ENCODE measurements at regions not wholly inside any gene's neighbourhood (a gene's known extent, or its start where the extent isn't known, plus 50 kb on each side); places are given as distances from the start of the nearest gene placed in this dataset.
"Not testable (repeated sequence)": the region's sequence is repeated elsewhere in the genome, so short reads cannot be mapped to it uniquely, and the experiment has no call there.

- not testable (repeated sequence) for H3K27me3 Mint-ChIP-seq; H3K27ac Mint-ChIP-seq; DNase-seq (ENCODE audit: extremely low spot score, unreplicated experiment); H3K4me3 Mint-ChIP-seq; H3K9me3 Mint-ChIP-seq; H3K4me1 Mint-ChIP-seq (ENCODE audit: unreplicated experiment); H3K36me3 Mint-ChIP-seq
These were observed 174.8 kb downstream of the COL12A1 start for GRCh38 chr6:75031102-75031501.

GRCh38 chr6:75029333-75029732 lies 176.5 kb downstream of the COL12A1 start:
- DNase-seq (ENCODE audit: extremely low spot score, unreplicated experiment), result no peak
- no peak overlapping the region for H3K27ac Mint-ChIP-seq
- H3K4me3 Mint-ChIP-seq, result no peak overlapping the region
- H3K36me3 Mint-ChIP-seq, result no peaks in the 10 kb centered on the region
- no peaks in the 10 kb centered on the region for H3K4me1 Mint-ChIP-seq (ENCODE audit: unreplicated experiment)
- TF ChIP-seq, protein P1, sequence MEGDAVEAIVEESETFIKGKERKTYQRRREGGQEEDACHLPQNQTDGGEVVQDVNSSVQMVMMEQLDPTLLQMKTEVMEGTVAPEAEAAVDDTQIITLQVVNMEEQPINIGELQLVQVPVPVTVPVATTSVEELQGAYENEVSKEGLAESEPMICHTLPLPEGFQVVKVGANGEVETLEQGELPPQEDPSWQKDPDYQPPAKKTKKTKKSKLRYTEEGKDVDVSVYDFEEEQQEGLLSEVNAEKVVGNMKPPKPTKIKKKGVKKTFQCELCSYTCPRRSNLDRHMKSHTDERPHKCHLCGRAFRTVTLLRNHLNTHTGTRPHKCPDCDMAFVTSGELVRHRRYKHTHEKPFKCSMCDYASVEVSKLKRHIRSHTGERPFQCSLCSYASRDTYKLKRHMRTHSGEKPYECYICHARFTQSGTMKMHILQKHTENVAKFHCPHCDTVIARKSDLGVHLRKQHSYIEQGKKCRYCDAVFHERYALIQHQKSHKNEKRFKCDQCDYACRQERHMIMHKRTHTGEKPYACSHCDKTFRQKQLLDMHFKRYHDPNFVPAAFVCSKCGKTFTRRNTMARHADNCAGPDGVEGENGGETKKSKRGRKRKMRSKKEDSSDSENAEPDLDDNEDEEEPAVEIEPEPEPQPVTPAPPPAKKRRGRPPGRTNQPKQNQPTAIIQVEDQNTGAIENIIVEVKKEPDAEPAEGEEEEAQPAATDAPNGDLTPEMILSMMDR (conservative IDR thresholded peaks at IDR 0.05), result no peak
- H3K9me3 Mint-ChIP-seq, result no peaks in the 10 kb centered on the region
- H3K27me3 Mint-ChIP-seq, result peaks cover 7% of the 10 kb centered on the region

DNA sequence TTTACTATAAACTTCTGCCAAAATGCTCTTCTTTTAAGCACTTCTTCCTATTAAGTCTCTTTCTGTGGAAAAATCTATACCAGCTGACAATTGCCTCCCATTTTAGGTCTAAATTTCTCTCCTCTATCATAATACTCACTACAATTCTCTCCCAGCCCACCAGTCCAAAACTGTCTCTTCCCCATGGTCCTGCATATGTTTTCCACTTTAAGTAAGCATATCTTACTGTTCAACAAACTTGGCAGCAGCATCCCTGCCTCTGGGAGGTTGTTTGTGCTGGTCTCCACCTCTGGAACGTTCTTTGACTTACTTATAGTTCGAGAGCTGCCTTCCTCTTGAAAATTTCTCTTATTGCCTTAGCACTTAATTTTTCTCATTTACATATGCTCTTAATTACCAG lies 180.5 kb downstream of the COL12A1 start:
- TF ChIP-seq, protein P1 (conservative IDR thresholded peaks at IDR 0.05), result no peak
- DNase-seq (ENCODE audit: extremely low spot score, unreplicated experiment), result no peak
- no peaks in the 10 kb centered on the region for H3K36me3 Mint-ChIP-seq
- no peaks in the 10 kb centered on the region for H3K9me3 Mint-ChIP-seq
- peaks cover 4% of the 10 kb centered on the region for H3K27me3 Mint-ChIP-seq
- H3K4me1 Mint-ChIP-seq (ENCODE audit: unreplicated experiment), result no peaks in the 10 kb centered on the region
- H3K4me3 Mint-ChIP-seq, result no peak overlapping the region
- no peak overlapping the region for H3K27ac Mint-ChIP-seq

DNA sequence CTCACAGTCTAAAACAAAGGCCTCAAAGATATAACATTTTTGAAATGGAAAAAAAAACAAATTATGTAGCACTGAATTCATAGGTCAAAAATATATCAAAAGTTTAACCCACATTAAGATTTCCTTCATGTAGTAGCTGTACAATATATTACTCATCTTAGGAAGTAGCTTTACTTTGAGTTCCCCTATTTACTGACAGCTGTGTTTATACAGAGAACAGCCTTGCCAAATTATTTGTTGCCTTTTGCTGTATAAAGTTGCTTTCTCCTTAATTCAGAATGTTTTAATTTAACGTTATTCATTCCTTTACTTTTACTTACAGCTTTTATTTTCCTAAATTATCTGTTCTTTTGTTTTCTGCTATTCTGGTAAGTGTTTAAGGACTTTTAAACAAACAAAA lies 181.0 kb downstream of the COL12A1 start:
- Mint-ChIP-seq H3K27me3 (peaks cover 4% of the 10 kb centered on the region), H3K4me1 (ENCODE audit: unreplicated experiment) (no peaks in the 10 kb centered on the region), H3K36me3 (no peaks in the 10 kb centered on the region), H3K27ac (no peak overlapping the region), H3K4me3 (no peak overlapping the region), H3K9me3 (peaks cover under 1% of the 10 kb centered on the region)
- TF ChIP-seq, protein P1 (conservative IDR thresholded peaks at IDR 0.05), result no peak
- no peak for DNase-seq (ENCODE audit: extremely low spot score, unreplicated experiment)

- no peak for DNase-seq (ENCODE audit: extremely low spot score, unreplicated experiment)
- Mint-ChIP-seq H3K36me3 (no peaks in the 10 kb centered on the region), H3K4me3 (no peak overlapping the region), H3K27me3 (peaks cover 4% of the 10 kb centered on the region), H3K4me1 (ENCODE audit: unreplicated experiment) (no peaks in the 10 kb centered on the region), H3K27ac (no peak overlapping the region), H3K9me3 (peaks cover 9% of the 10 kb centered on the region)
- TF ChIP-seq, protein P1 (conservative IDR thresholded peaks at IDR 0.05), result no peak
These were observed 182.2 kb downstream of the COL12A1 start for GRCh38 chr6:75023634-75024033.

GRCh38 chr6:75020971-75021370 lies 184.9 kb downstream of the COL12A1 start:
- Mint-ChIP-seq H3K9me3 (peaks cover 9% of the 10 kb centered on the region), H3K4me3 (no peak overlapping the region), H3K27me3 (peaks cover under 1% of the 10 kb centered on the region), H3K4me1 (ENCODE audit: unreplicated experiment) (no peaks in the 10 kb centered on the region), H3K27ac (no peak overlapping the region), H3K36me3 (no peaks in the 10 kb centered on the region)
- no peak for DNase-seq (ENCODE audit: extremely low spot score, unreplicated experiment)
- TF ChIP-seq, protein P1 (conservative IDR thresholded peaks at IDR 0.05), result no peak

Data from type B pancreatic cell (in vitro differentiated cells).